Neutrophil (primary cell): ENCODE measurements at regions not wholly inside any gene's neighbourhood (a gene's known extent, or its start where the extent isn't known, plus 50 kb on each side); places are given as distances from the start of the nearest gene placed in this dataset.

Experiments
- H3K27ac ChIP-seq: fragments of 200-600 bp; sonication (generic); 2 replicates; pipeline ENCODE4 v1.5.1; 2016; ENCODE audit warnings: mild to moderate bottlenecking, moderate library complexity
- H3K27me3 ChIP-seq: fragments of 200-600 bp; sonication (generic); 2 replicates; pipeline ENCODE4 v1.6.0; 2016; ENCODE audit warnings: mild to moderate bottlenecking
- H3K36me3 ChIP-seq: fragments of 200-600 bp; sonication (generic); 2 replicates; pipeline ENCODE4 v1.5.1; 2017
- H3K4me1 ChIP-seq, 2 experiments: fragments of 200-600 bp in 1 of 2; sonication (generic) in 1 of 2; 1 replicate in 1 of 2; 2 replicates in 1 of 2; pipeline versions ENCODE4 v1.5.1 to v1.6.1; 2013 to 2016; ENCODE audit warnings: low read depth in 1 of 2, low read length in 1 of 2, mild to moderate bottlenecking in 1 of 2, moderate library complexity in 1 of 2; ENCODE audit not compliant: control insufficient read depth in 1 of 2, insufficient read depth in 1 of 2
- H3K4me3 ChIP-seq, 2 experiments: fragments of 200-600 bp in 1 of 2; sonication (generic) in 1 of 2; 1 replicate in 1 of 2; 2 replicates in 1 of 2; pipeline ENCODE4 v1.5.1; 2013 to 2016; ENCODE audit warnings: low read depth in 1 of 2, low read length in 1 of 2, mild to moderate bottlenecking in 1 of 2, moderate library complexity in 1 of 2
- H3K9me3 ChIP-seq: fragments of 200-600 bp; sonication (generic); 2 replicates; pipeline ENCODE4 v1.5.1; 2016
- CTCF ChIP-seq: fragments of 200-600 bp; sonication (generic); IDR thresholded peaks from 2 replicates; pipeline ENCODE4 v1.5.1; 2016; ENCODE audit warnings: antibody characterized with exemption

DNA sequence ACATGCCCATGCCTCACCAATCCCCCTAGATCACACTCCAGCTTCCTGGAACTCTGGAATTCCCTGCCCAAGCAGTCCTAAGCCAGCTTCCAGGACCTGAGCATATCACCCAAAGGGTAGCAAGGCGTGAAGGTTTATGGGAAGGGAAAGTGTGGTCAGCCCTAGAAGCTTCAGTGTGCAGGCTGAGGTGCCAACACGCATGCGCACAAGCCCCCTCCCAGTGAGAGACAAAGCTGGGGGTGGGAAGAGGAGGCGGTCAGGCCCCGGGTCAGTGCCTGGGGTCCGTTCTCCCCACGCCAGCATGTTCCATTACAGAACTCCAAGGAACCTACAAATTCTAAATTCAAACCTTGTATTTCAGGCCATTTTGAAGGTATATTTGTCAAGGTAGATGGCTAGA is 103.6 kb upstream of the C7orf33 start:
- no peaks in the 10 kb centered on the region for H3K9me3 ChIP-seq
- no peaks in the 10 kb centered on the region for H3K27me3 ChIP-seq
- H3K27ac ChIP-seq = no peak overlapping the region
- no peaks in the 10 kb centered on the region for H3K4me1 ChIP-seq
- no peaks in the 10 kb centered on the region for H3K36me3 ChIP-seq
- no peak overlapping the region for H3K4me3 ChIP-seq
- TF ChIP-seq CTCF = no peak

DNA sequence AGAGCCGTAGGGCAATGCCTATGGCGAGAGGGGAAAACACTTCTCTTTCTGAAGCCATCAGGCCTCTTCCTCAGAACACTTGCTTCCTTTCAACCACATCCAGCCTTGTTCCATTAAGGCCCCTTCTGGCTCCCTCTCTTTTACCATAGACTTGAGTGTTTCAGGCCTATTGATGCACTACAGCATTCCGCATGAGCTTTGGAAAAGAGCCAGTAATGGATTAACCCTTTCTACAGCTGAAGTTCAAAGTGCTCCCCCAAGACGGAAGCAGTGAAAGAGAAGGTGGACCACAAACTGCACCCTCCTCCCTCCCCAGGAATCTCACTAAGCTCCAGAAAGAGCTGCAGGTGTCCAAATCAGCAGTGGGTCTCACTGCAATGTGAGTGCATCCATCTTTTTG is 102.7 kb upstream of the C7orf33 start:
- H3K4me3 ChIP-seq = no peak overlapping the region
- H3K4me1 ChIP-seq = no peaks in the 10 kb centered on the region
- no peaks in the 10 kb centered on the region for H3K36me3 ChIP-seq
- TF ChIP-seq CTCF = no peak
- no peak overlapping the region for H3K27ac ChIP-seq
- no peaks in the 10 kb centered on the region for H3K27me3 ChIP-seq
- no peaks in the 10 kb centered on the region for H3K9me3 ChIP-seq

- H3K27me3 ChIP-seq = no peaks in the 10 kb centered on the region
- no peak overlapping the region for H3K27ac ChIP-seq
- no peak for TF ChIP-seq CTCF
- H3K4me1 ChIP-seq = no peaks in the 10 kb centered on the region
- H3K36me3 ChIP-seq = no peaks in the 10 kb centered on the region
- no peak overlapping the region for H3K4me3 ChIP-seq
- no peaks in the 10 kb centered on the region for H3K9me3 ChIP-seq
These were observed 100.9 kb upstream of the C7orf33 start for GRCh38 chr7:148489678-148490077.

- H3K36me3 ChIP-seq = no peaks in the 10 kb centered on the region
- no peaks in the 10 kb centered on the region for H3K9me3 ChIP-seq
- no peak overlapping the region for H3K27ac ChIP-seq
- no peaks in the 10 kb centered on the region for H3K27me3 ChIP-seq
- no peaks in the 10 kb centered on the region for H3K4me1 ChIP-seq
- no peak overlapping the region for H3K4me3 ChIP-seq
- TF ChIP-seq CTCF = no peak
These were observed 98.3 kb upstream of the C7orf33 start for GRCh38 chr7:148492157-148492860.

- no peaks in the 10 kb centered on the region for H3K36me3 ChIP-seq
- TF ChIP-seq CTCF = no peak
These were observed 95.0 kb upstream of the C7orf33 start for GRCh38 chr7:148495605-148496004.

More at GRCh38 chr7:148495605-148496004, 95.0 kb upstream of the C7orf33 start:
- Histone ChIP-seq H3K4me3 (no peak overlapping the region), H3K4me1 (no peaks in the 10 kb centered on the region), H3K27ac (no peak overlapping the region), H3K27me3 (peaks cover 16% of the 10 kb centered on the region), H3K9me3 (no peaks in the 10 kb centered on the region)
